ENCODE measurements at regions not wholly inside any gene's neighbourhood (a gene's known extent, or its start where the extent isn't known, plus 50 kb on each side); places are given as distances from the start of the nearest gene placed in this dataset.
"Not testable (repeated sequence)": the region's sequence is repeated elsewhere in the genome, so short reads cannot be mapped to it uniquely, and the experiment has no call there.

GRCh38 chr14:55769877-55770276 is 189.9 kb downstream of the KTN1 start:
- DNase-seq: no peak

DNA sequence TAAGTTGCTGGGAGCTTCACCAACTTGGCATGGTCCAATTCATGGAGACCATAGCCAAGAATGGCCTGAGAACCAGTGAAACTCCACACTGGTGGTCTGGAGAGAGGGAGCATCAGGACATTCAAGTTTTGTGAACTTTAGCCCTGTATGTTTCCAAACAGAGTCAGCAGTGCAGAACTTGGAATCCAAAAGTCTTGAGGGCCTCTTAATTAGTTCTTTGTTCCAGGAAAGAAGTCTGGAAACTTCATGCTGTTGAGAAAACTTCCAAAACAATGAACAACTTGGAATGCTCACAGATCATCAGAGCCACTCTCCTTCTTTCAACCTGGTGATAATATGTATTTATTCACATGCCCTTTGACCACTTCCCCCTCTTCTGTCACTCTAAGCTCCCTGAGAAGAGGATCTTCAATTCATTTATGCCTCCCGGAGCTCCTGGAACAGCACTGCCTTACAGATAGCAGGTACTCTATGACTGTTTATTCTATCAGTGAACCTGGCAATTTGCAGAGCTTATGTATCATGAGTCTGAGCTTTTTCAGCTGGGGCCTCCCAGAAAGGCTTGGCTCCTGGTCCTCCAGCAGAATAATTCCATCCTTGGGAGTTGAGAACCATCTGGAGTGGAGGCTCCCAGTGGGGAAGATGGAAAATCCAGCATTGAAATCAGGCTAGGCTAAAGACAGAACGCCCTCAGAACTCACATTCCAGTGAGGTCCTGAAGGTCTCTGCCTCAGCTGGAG is 191.4 kb downstream of the KTN1 start:
- DNase-seq: no peak

GRCh38 chr14:55772486-55772885 is 192.5 kb downstream of the KTN1 start:
- DNase-seq: no peak

DNA sequence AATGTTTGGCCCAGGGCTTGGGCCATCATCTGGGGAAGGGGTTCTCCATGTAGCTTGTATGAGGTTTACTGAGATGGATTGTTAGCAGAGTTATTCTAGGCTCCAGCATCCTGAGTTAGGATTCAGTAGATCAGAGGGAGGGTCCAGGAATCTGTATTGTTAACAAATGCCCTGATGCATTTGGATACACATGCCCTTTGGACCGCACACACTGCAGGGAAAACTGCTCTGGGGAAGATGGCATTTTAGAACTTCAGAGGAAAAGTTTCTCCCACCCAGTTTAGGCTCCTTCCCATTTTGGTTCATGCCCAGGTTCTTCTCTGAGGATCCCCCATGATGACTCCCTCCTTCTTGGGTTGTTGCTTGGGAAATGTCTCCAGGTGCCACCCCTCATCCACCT is 193.3 kb downstream of the KTN1 start:
- no peak for DNase-seq

DNA sequence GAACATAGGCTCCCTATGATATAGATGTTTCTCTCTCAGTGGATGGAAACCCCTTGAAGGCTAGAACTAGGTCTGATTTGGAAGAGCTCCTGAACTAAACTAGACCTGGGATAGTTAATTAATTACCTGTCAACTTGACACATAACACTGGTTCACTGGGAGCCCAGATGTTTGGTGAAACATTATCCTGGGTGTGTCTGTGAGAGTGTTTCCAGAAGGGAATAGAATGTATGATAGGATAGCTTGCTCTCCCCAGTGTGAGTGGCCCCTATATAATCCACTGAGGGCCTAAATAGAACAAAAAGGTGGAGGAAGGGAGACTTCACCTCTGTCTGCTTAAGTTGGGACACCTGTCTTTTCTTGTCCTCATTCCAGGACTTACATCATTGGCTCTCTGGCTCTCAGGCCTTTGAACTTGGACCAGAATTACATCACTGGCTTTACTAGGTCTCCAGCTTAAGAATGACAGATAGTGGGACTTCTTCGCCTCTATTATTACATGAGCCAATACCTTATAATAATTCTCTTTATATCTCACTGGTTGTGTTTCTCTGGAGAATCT is 194.1 kb downstream of the KTN1 start:
- no peak for DNase-seq

DNA sequence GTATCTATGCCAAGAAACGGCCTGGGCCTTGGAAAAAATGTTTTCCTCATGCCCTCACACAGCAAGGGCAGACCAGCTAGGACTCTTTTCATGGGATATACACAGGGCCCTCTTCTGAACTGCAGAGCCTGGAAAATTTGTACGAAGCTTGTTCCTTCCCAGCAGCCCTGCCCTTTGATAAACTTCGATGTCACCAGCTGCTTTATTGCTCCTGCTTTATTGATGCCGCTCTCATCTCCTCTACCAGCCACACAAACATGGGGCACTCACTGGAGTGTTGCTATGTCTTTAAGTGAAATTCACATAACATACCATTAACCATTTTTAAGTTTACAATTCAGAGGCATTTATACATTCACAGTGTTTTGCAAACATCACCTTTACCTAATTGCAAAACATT is 197.9 kb downstream of the KTN1 start:
- no peak for DNase-seq

GRCh38 chr14:55780156-55780946 is 200.3 kb downstream of the KTN1 start:
- no peak for DNase-seq

GRCh38 chr14:55781046-55781445 is 201.0 kb downstream of the KTN1 start:
- no peak for DNase-seq

- DNase-seq: no peak
Measured at GRCh38 chr14:55782166-55782565, 202.2 kb downstream of the KTN1 start.

DNA sequence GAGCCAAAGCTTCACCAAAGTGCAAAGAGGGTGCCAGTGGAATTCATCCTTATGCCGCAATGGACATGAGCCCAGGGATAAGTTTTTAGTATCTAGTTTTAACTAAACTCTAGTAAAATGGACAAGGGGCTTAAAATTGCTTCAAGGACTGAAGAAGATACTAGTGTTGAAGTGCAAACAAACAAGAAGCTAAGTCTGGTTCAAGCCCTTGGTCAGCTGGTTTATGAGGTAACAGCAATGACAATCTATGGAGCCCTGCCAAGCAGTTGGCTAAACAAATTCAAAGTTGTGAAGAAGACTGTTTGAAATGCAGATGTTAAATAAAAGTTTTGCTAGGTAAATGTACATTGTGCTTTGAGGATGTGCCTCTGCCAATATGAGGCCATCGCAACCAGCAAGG is 209.4 kb downstream of the KTN1 start:
- no peak for DNase-seq

DNA sequence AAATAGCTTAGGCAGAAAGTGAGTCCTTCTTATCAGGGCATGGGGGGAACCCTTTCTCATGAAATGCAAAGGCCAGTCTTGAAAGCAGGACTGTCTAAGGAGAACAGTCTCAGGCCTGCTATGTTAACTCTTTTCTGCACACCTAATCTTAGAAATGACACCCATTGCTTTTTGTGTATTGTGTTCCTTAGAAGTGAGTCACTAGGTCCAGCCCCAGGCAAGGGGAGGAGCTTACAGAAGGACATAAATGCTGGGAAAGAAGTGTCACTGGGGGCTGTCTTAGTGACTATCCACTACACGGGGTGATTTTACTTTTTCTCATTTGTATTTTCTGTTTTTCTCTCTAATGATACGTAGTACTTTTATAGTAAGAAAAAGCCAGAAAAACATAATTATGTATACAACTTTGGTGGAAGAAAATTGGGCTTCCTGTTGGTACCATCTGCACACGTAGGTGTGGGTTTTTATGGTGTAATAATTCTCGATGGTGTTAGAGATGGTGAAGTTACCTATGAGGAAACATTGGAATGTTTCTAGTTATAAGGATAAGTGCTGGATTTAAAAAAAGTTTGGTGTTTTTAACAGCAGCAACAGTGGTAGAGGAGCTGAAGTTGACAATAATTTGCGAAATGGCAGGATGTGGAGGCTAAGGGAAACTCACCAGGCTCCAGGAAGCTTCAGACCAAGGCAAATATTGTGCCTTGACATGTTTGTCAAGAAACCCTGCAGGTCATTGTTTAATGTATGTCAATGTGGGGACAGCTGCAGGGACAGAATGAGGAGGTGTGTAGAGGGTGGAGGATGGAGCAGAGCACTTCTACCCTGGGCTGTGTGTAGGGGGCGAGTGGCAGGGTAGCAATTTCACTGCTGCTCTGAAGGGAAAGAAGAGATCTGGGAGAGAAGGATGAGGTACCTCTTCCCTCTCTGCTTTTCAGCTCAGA is 214.9 kb downstream of the KTN1 start:
- no peak for DNase-seq

GRCh38 chr14:55796513-55796912 is 216.5 kb downstream of the KTN1 start:
- DNase-seq: not testable (repeated sequence)

DNA sequence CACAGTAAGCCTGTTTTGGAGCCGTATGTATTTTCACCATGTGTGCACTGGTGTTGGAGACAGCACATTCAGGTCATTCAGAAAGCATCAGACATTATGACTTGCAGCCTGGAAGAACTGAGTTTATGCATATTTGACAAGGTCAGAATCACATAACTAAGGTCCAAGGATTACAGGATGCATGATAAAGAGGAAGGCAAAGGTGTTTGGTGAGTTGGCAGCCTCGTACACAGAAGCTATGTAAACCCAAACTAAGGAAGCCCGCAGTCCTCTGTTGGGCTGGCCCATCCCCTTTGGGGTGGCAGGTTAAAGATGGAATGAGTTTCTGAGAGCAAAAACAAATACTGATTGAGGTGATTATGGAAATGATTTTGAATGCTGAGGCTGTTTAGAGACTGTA is 218.4 kb downstream of the KTN1 start:
- no peak for DNase-seq

DNA sequence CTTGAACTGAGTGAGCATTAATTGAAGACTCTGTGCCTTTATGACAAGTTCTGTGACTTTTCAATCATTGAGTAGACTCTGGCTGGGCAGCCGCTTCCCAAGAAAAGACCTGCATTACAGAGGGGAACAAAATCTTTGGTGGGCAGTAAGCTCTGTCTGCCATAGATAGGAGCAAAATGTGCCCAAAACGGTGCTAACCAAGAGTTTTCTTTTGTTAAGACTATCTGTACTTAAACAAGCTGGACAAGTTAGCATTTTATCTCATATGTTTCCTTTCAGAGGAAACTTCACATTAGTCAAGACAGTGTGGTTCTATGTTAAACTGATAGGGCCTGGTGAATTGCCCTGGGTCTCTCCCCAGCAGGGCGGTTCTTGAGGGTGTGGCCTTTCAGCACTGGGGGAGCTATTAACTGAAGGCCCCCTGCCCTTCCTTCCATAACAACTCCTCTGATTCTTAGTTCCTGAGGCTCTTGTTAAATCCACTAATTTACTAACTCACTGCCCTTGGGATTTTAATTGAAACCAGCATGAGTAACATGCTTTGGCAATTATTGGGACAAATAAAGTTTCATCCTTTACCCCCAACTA is 219.6 kb downstream of the KTN1 start:
- no peak for DNase-seq

GRCh38 chr14:55800156-55800785 is 220.3 kb downstream of the KTN1 start:
- no peak for DNase-seq

- no peak for DNase-seq
Measured at GRCh38 chr14:55801121-55801520, 221.1 kb downstream of the KTN1 start.

- DNase-seq: peak; percentile 5
Measured at GRCh38 chr14:55802986-55803872, 223.2 kb downstream of the KTN1 start.

DNA sequence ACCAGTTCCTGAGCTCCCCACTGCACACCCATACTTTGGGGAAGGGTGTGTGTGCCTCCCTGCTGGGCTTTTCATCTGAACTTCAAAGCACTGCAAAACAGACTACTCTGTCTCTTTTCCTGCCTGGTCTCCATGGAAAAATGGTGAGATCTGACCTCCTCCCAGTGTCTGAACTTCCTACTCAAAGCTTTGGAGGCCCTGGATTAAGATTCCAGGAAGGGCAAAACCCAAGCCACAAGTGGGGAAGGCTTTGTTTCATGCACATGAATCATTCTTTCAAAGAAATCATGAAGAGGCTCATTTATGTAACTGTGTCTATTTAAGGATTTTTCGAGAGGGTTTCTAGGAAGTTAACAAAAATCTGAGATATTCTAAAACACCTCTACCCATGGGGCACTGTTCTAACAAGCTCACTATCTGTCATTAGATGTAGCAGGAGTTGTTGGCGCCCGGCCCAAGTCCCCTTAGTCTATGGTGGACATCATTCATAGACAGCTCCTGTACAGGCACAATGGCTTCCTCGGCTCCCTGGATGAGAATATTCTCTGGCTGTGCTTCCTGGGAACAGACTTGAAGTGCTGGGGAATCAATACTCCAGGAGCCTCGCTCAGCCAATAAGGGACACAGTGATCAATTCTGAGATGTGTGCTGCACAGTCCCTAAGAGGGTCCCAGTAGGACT is 224.0 kb downstream of the KTN1 start:
- no peak for DNase-seq

DNA sequence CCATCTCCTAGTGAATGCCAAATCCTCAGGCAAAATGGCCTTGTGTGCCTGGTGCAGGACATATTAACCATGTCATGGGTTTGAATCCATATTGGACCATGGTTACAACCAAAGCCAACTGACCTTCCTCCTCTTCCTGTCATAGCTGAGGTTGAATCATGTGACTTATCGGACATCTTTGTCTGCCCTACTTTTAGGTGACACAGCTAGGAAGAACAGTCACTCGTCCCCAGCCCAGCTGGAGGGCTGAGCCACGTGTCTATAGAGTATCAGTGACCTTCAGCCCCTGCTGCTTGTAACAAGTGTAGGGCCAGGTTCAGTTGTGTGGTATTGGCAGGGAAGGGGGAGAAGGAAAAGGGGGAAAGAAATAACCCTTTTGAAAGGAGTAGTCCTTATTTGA is 225.2 kb downstream of the KTN1 start:
- DNase-seq: no peak

All from CD4-positive, alpha-beta T cell treated with Interleukin-17A for 1 hour (primary cell).